Astrocyte (in vitro differentiated cells and primary cell): ENCODE measurements at regions not wholly inside any gene's neighbourhood (a gene's known extent, or its start where the extent isn't known, plus 50 kb on each side); places are given as distances from the start of the nearest gene placed in this dataset.

Source experiments
- DNase-seq: peaks from one replicate; pipeline ENCODE4 v3.0.0-alpha.2; 2010; ENCODE audit warnings: low read depth
- FAIRE-seq: peaks from 2 replicates; lab custom pipeline; 2011; peaks lifted over from hg19 to GRCh38; lab: Jason Lieb, UNC
- H2AFZ ChIP-seq: 2 replicates; pipeline ENCODE4 v1.6.0; 2012; ENCODE audit warnings: low read depth, low read length, inconsistent platforms
- H3K27ac ChIP-seq: 2 replicates; pipeline ENCODE4 v1.5.1; 2011; ENCODE audit warnings: low read depth, low read length, inconsistent platforms
- H3K27me3 ChIP-seq: 2 replicates; pipeline ENCODE4 v1.6.0; 2011; ENCODE audit warnings: low read length, inconsistent platforms; ENCODE audit not compliant: insufficient read depth
- H3K36me3 ChIP-seq: 2 replicates; pipeline ENCODE4 v1.5.1; 2011; ENCODE audit warnings: low read length, inconsistent platforms; ENCODE audit not compliant: insufficient read depth
- H3K4me1 ChIP-seq: 2 replicates; pipeline ENCODE4 v1.5.1; 2011; ENCODE audit warnings: low read length, inconsistent platforms; ENCODE audit not compliant: insufficient read depth
- H3K4me2 ChIP-seq: 2 replicates; pipeline ENCODE4 v1.6.0; 2012; ENCODE audit warnings: low read length, inconsistent platforms
- H3K4me3 ChIP-seq: 2 replicates; pipeline ENCODE4 v1.5.1; 2011; ENCODE audit warnings: low read depth, mild to moderate bottlenecking, low read length, inconsistent platforms; ENCODE audit not compliant: insufficient read depth
- H3K79me2 ChIP-seq: 2 replicates; pipeline ENCODE4 v1.6.0; 2012; ENCODE audit warnings: mild to moderate bottlenecking, low read length, inconsistent platforms; ENCODE audit not compliant: insufficient read depth
- H3K9ac ChIP-seq: 2 replicates; pipeline ENCODE4 v1.6.0; 2012; ENCODE audit warnings: mild to moderate bottlenecking, low read length, inconsistent platforms
- H3K9me3 ChIP-seq: 2 replicates; pipeline ENCODE4 v1.5.1; 2012; ENCODE audit warnings: low read depth, mild to moderate bottlenecking, low read length, inconsistent platforms; ENCODE audit not compliant: insufficient read depth
- H4K20me1 ChIP-seq: 2 replicates; pipeline ENCODE4 v1.6.0; 2012; ENCODE audit warnings: low read length, inconsistent platforms; ENCODE audit not compliant: insufficient read depth
- H3K27ac Mint-ChIP-seq: one replicate; pipeline ENCODE4 v1.8.0; 2021; ENCODE audit warnings: mild to moderate bottlenecking, mixed read lengths; ENCODE audit not compliant: unreplicated experiment
- H3K27me3 Mint-ChIP-seq: one replicate; pipeline ENCODE4 v1.8.0; 2021; ENCODE audit warnings: low read depth, mixed read lengths; ENCODE audit not compliant: unreplicated experiment
- H3K36me3 Mint-ChIP-seq: one replicate; pipeline ENCODE4 v1.8.0; 2021; ENCODE audit warnings: low read depth, mixed read lengths; ENCODE audit not compliant: unreplicated experiment
- H3K4me1 Mint-ChIP-seq: one replicate; pipeline ENCODE4 v1.8.0; 2021; ENCODE audit warnings: low read depth, mixed read lengths; ENCODE audit not compliant: unreplicated experiment
- H3K4me3 Mint-ChIP-seq: one replicate; pipeline ENCODE4 v1.8.0; 2021; ENCODE audit warnings: mild to moderate bottlenecking, moderate library complexity, mixed read lengths; ENCODE audit not compliant: unreplicated experiment
- H3K9me3 Mint-ChIP-seq: one replicate; pipeline ENCODE4 v1.8.0; 2021; ENCODE audit warnings: mild to moderate bottlenecking, mixed read lengths; ENCODE audit not compliant: unreplicated experiment
- CTCF ChIP-seq: IDR thresholded peaks from 2 replicates; pipeline ENCODE4 v1.5.1; 2011; ENCODE audit warnings: low read depth, mild to moderate bottlenecking, inconsistent platforms, low read length, moderate library complexity; ENCODE audit not compliant: insufficient read depth
- EZH2 ChIP-seq: IDR thresholded peaks from 2 replicates; pipeline ENCODE4 v1.6.1; 2012; ENCODE audit warnings: mild to moderate bottlenecking, low read length, inconsistent platforms; ENCODE audit not compliant: insufficient read depth

DNA sequence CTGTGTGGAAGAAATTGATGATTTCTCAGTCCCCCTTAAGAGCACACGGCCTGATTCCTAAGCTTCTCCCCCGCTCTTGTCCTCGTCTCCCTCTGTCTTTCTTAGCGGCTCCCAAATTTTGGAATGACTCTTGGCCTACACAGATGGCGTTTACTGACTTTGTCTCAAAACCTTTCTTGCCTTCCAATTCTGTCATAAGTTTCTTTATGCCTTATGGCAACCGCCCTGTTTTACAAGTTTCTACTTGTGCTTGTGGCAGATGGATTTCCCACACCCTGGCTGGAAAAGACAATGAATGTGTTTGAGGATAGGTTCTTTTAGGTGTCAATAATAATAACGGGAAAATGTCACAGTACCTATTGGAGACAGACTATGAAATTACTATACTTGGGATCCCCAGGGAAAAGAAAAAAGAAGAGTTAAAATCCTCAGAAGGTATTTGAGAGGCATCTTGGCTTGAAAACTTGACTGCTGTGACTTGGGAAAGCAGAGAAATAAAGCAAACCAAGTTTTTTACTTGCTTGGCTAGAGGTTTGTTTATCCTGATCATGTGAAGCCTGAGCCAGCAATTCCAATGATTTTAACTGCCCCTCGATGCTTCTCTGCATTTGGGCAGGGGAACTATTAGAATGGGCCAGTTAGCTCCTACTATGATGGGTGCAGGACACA is 276.4 kb downstream of the HRH4 start:
- no peak overlapping the region for H3K27ac Mint-ChIP-seq
- H3K79me2 ChIP-seq: no peaks in the 10 kb centered on the region
- no peaks in the 10 kb centered on the region for H3K9me3 Mint-ChIP-seq
- no peak for FAIRE-seq
- no peaks in the 10 kb centered on the region for H3K36me3 ChIP-seq
- no peak overlapping the region for H3K9ac ChIP-seq
- DNase-seq: no peak
- no peaks in the 10 kb centered on the region for H3K4me1 ChIP-seq
- H3K27ac ChIP-seq: no peak overlapping the region
- H3K27me3 Mint-ChIP-seq: peaks cover 5% of the 10 kb centered on the region
- peaks cover 2% of the 10 kb centered on the region for H3K27me3 ChIP-seq
- TF ChIP-seq EZH2: no peak
- no peak for TF ChIP-seq CTCF
- H3K4me2 ChIP-seq: no peak overlapping the region
- H2AFZ ChIP-seq: no peak overlapping the region
- no peaks in the 10 kb centered on the region for H3K36me3 Mint-ChIP-seq
- no peak overlapping the region for H3K4me3 ChIP-seq
- H4K20me1 ChIP-seq: no peaks in the 10 kb centered on the region
- H3K4me3 Mint-ChIP-seq: no peak overlapping the region
- H3K4me1 Mint-ChIP-seq: peaks cover 7% of the 10 kb centered on the region
- H3K9me3 ChIP-seq: no peaks in the 10 kb centered on the region

DNA sequence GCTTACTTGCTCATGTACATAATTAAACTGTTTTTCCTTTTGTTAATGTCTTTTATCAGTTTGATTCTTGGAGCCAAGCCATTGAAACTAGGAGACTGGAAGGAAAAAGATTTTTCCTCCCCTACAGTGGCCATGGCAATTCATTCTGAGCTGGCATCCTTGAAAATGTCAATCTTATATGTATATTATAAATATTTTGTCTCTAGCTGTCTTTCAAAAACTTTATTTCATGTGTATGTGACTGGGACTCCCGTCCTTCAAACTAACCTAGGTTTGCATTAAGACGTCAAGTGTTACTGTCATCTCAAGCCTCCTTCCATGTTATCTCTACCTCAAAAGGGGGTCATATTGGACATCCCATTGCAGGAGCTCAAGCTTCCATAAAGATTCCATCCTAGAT is 280.4 kb downstream of the HRH4 start:
- Mint-ChIP-seq H3K27ac (no peak overlapping the region), H3K27me3 (peaks cover 5% of the 10 kb centered on the region), H3K4me3 (no peak overlapping the region), H3K9me3 (no peaks in the 10 kb centered on the region), H3K4me1 (peaks cover 6% of the 10 kb centered on the region), H3K36me3 (no peaks in the 10 kb centered on the region)
- H3K4me1 ChIP-seq: no peaks in the 10 kb centered on the region
- no peaks in the 10 kb centered on the region for H3K36me3 ChIP-seq
- DNase-seq (no peak), FAIRE-seq (no peak)
- no peaks in the 10 kb centered on the region for H3K9me3 ChIP-seq
- H2AFZ ChIP-seq: no peak overlapping the region
- no peaks in the 10 kb centered on the region for H3K27me3 ChIP-seq
- no peaks in the 10 kb centered on the region for H4K20me1 ChIP-seq
- TF ChIP-seq EZH2 (no peak), CTCF (no peak)
- no peak overlapping the region for H3K4me2 ChIP-seq
- H3K4me3 ChIP-seq: no peak overlapping the region
- H3K27ac ChIP-seq: no peak overlapping the region
- H3K9ac ChIP-seq: no peak overlapping the region
- no peaks in the 10 kb centered on the region for H3K79me2 ChIP-seq

DNA sequence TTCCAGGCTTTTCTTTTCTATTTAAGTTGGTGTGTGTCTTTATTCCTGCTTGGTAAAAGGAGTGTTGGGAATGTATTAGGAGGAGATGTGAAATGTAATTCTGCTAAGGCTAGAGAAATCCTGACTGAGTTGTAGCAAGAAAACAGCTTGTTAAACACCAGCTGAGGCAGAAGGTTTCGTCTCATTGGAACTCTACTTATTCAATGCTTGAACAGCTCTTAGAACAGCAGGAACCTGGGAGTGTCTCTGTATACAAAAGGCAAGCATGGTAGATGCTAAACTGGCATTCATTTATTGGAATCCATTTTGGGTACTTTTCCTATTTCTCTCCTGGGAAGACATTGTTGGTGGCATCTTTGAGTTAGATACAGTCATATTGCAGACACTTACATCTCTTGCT is 280.9 kb downstream of the HRH4 start:
- no peak for TF ChIP-seq CTCF
- no peak for TF ChIP-seq EZH2
- FAIRE-seq: no peak
- H2AFZ ChIP-seq: no peak overlapping the region

More for the DNA sequence above, 280.9 kb downstream of the HRH4 start:
- Mint-ChIP-seq H3K9me3 (no peaks in the 10 kb centered on the region), H3K4me3 (no peak overlapping the region), H3K27me3 (peaks cover 5% of the 10 kb centered on the region), H3K4me1 (peaks cover 6% of the 10 kb centered on the region), H3K27ac (no peak overlapping the region), H3K36me3 (no peaks in the 10 kb centered on the region)
- Histone ChIP-seq H3K4me1 (no peaks in the 10 kb centered on the region), H3K9ac (no peak overlapping the region), H3K4me2 (no peak overlapping the region), H3K9me3 (no peaks in the 10 kb centered on the region), H3K79me2 (no peaks in the 10 kb centered on the region), H3K36me3 (no peaks in the 10 kb centered on the region), H3K27me3 (no peaks in the 10 kb centered on the region), H3K4me3 (no peak overlapping the region), H3K27ac (no peak overlapping the region), H4K20me1 (no peaks in the 10 kb centered on the region)
- no peak for DNase-seq
